Right lobe of liver (tissue), 6 donors: ENCODE measurements at regions not wholly inside any gene's neighbourhood (a gene's known extent, or its start where the extent isn't known, plus 50 kb on each side); places are given as distances from the start of the nearest gene placed in this dataset.

Experiments
- ATAC-seq, 4 donors: fragments of 200-7000 bp; cut with Tn5 transposase; one replicate each; pipeline ENCODE4 v1.9.1; 2020; ENCODE audit warnings: mild to moderate bottlenecking in 4 of 4, moderate library complexity in 4 of 4
- DNase-seq, 3 donors: peaks; one replicate each; pipeline ENCODE4 v3.0.0-alpha.2; 2020
- H3K27ac ChIP-seq, 3 donors: fragments of 200-600 bp; one replicate each; pipeline ENCODE4 v1.8.0; 2022
- H3K27me3 ChIP-seq, 2 donors: fragments of 200-600 bp; one replicate each; pipeline ENCODE4 v1.8.0; 2022
- H3K36me3 ChIP-seq, 4 donors: fragments of 200-600 bp; sonication (generic) in 1 of 4; one replicate each; pipeline versions ENCODE4 v1.5.1 to v1.8.0; 2017 to 2022; ENCODE audit warnings: control low read depth in 1 of 4
- H3K4me1 ChIP-seq, 4 donors: fragments of 200-600 bp; sonication (generic) in 1 of 4; one replicate each; pipeline versions ENCODE4 v1.5.1 to v1.8.0; 2017 to 2022; ENCODE audit warnings: control low read depth in 1 of 4
- H3K4me3 ChIP-seq, 3 donors: fragments of 200-600 bp; one replicate each; pipeline ENCODE4 v1.8.0; 2022
- H3K9me3 ChIP-seq, 4 donors: fragments of 200-600 bp; sonication (generic) in 1 of 4; one replicate each; pipeline versions ENCODE4 v1.5.1 to v1.8.0; 2017 to 2022; ENCODE audit warnings: control low read depth in 1 of 4
- CTCF ChIP-seq, 4 donors: fragments of 200-600 bp in 3 of 4; fragments of 450-650 bp in 1 of 4; IDR thresholded peaks; one replicate each; pipeline versions ENCODE4 v1.5.1 to v1.8.0; 2016 to 2022; ENCODE audit warnings: antibody characterized with exemption in 4 of 4, mild to moderate bottlenecking in 2 of 4
- POLR2A ChIP-seq: fragments of 450-650 bp; IDR thresholded peaks from one replicate; pipeline ENCODE4 v1.6.1; 2017; ENCODE audit warnings: antibody characterized with exemption, mild to moderate bottlenecking
- WGBS: methylation state at CpG from one replicate; pipeline ENCODE4 v1.1.6; 2018; ENCODE audit warnings: low coverage, low lambda C conversion rate; ENCODE audit not compliant: insufficient coverage; ENCODE audit errors: missing lambda C conversion rate; 5-methylcytosine and 5-hydroxymethylcytosine counted together
- intact Hi-C, 2 donors: fragments of 100-400 bp; cut with DNase I; formaldehyde crosslinking; loops; one replicate each; pipeline versions ENCODE4 v1.11.2 to v1.14.1; 2022
- small RNA-seq, 2 experiments: library from RNA; depleted of rRNA; stranded (forward); fragments of <200 nt; gene quantifications; one replicate each; pipeline ENCODE3, GENCODE V24; 2016
- donor health status: DM: no; HTN: yes; CAD: no.
- donor health status: DM: no; HTN: no; CAD: no.
- donor health status: DM: no; HTN: no; CAD: no.
- donor health status: DM: no; HTN: yes; CAD: no.
- donor health status: DM: no; HTN: yes; CAD: no.

GRCh38 chrX:94977562-94977961 lies 1303.6 kb downstream of the FAM133A start:
- no peak for ATAC-seq
- no peaks in the 10 kb centered on the region for H3K9me3 ChIP-seq
- no peak overlapping the region for H3K27ac ChIP-seq
- no peaks in the 10 kb centered on the region for H3K36me3 ChIP-seq
- no CpG with 5 or more reads among the region's 2 CpGs for WGBS
- TF ChIP-seq CTCF (IDR thresholded peaks at IDR 0.05) (no peak), POLR2A (no peak)
- intact Hi-C loops = no loop called here
- no peak for DNase-seq
- no peaks in the 10 kb centered on the region for H3K4me1 ChIP-seq
- H3K4me3 ChIP-seq = no peak overlapping the region
- H3K27me3 ChIP-seq = no peaks in the 10 kb centered on the region

DNA sequence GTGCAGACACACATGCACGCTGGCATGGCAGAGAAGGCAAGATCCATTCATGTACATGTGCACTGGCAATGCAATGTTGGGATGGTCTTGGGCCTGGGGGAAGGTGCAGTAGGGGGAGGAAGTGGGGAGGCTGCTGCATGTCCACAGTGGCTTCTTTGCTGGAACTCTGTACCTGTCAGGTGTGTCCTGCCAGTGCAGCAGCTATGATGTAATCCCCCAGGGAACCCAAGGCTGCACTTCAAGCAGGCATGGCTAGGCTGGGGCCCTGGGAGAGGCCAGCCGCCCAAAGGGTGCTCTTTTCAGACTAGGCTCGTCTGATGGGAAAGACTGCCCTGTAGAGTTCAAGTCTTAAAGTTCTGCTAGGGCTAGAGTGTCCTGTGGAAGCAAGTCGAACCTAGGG lies 1304.0 kb downstream of the FAM133A start:
- H3K36me3 ChIP-seq = no peaks in the 10 kb centered on the region
- H3K9me3 ChIP-seq = no peaks in the 10 kb centered on the region
- no peaks in the 10 kb centered on the region for H3K4me1 ChIP-seq
- ATAC-seq (peak in 1 of 4 donors; percentile 23), DNase-seq (no peak)
- no peaks in the 10 kb centered on the region for H3K27me3 ChIP-seq
- no peak overlapping the region for H3K27ac ChIP-seq
- 41% methylated on average over 2 of the region's 4 CpGs for WGBS
- TF ChIP-seq CTCF (IDR thresholded peaks at IDR 0.05) = no peak
- no peak for TF ChIP-seq POLR2A
- no peak overlapping the region for H3K4me3 ChIP-seq
- intact Hi-C loops = no loop called here

Small RNA genes in the stretch of these regions (small RNA-seq; reads per million reads assigned to genes)
- gene RF00019 = 0 reads per million in 2 experiments
